ENCODE measurements at regions not wholly inside any gene's neighbourhood (a gene's known extent, or its start where the extent isn't known, plus 50 kb on each side); places are given as distances from the start of the nearest gene placed in this dataset.

DNA sequence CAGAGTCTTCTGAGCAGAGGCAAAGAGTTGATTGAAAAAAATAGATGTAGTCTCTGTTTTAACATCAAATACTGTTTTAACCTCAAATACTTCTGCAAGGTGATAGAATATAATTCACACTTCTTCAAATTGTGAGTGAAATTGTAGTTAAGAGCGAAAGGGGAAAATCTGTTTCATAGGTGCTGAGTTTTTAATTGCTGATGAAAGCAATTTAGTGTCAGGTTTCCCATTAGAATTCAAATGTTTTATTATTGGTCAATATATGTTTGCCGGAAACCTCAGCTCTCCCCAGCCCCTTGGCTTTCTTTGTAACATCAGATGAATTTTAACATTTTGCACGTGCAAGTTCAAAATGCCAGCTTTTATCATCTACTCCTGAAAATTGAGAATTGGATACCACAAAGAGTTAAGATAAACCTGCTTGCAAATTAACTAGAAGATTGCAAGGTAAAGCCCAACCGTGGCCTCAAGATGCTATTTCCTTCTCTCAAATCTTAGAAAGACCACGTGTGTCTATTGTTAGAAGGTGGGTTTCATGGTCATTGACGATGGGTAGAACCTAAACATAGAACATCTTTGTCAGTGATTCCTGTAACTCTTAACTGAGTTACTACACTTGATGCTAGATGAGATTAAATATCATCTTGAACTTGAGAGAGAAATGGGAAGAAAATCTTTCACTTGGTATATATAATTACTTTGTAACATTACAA, 1824.2 kb upstream of the TENM3 start:
- in situ Hi-C loops (cut with HindIII; ENCODE audit: low pct_unique_long_range_greater_than_20kb, low sequenced_read_pairs), result no loop called here
- TF ChIP-seq JUND (IDR thresholded peaks at IDR 0.05; ENCODE audit: low read depth), result no peak
- no peak for DNase-seq (ENCODE audit: low read depth in 1 of 2, low spot score in 1 of 2)

DNA sequence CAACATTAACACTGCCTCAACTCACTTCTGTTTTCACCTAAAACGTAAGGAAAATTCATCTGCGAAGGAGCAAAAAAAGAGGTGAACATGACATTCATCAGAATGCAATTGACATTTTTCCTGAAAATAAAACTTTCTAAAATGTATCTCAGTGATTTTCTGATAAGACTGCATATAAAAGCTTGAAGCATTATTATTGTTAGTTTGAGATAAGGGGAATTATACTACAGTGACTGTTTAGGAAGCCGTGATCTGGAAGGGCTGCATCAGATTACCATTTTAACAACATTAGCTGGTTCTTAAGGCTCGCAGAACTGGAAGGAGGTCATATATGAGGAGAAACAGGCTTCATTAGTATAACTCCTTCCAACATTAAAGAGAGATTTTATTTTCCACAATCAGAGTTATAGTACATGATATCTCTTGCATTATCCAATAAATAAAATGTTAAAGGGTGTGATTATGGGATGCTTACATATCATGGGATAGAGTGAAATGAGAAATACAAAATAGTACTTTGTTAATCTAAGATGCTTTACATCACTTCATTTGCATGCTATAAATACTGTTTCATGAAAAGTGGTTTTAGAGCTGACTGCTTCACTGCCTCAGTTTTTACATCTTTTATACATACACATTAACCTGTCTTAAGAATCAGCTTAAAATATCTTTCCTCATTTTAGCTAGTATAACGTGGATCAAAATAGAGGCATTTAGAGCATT, 1820.1 kb upstream of the TENM3 start:
- in situ Hi-C loops (cut with HindIII; ENCODE audit: low pct_unique_long_range_greater_than_20kb, low sequenced_read_pairs), result no loop called here
- TF ChIP-seq JUND (IDR thresholded peaks at IDR 0.05; ENCODE audit: low read depth), result no peak
- DNase-seq (ENCODE audit: low read depth in 1 of 2, low spot score in 1 of 2), result no peak

DNA sequence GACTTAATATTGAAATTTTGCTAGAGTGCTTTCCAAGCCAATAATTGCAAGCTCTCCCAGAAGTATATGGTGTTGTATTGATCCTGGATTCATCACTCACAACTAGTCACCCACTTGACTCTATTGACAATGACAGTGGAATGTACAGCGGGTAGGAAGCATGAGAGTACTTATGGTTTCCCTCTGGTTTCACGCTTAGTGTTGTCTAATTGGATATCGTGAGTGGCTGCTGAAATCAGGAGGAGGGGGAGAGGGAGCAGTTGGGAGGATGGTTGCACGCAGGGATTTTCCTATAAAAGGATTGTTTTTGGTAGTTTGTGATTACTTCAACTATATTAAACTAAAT, 1819.5 kb upstream of the TENM3 start:
- TF ChIP-seq JUND (IDR thresholded peaks at IDR 0.05; ENCODE audit: low read depth), result no peak
- in situ Hi-C loops (cut with HindIII; ENCODE audit: low pct_unique_long_range_greater_than_20kb, low sequenced_read_pairs), result no loop called here
- DNase-seq (ENCODE audit: low read depth in 1 of 2, low spot score in 1 of 2), result no peak

DNA sequence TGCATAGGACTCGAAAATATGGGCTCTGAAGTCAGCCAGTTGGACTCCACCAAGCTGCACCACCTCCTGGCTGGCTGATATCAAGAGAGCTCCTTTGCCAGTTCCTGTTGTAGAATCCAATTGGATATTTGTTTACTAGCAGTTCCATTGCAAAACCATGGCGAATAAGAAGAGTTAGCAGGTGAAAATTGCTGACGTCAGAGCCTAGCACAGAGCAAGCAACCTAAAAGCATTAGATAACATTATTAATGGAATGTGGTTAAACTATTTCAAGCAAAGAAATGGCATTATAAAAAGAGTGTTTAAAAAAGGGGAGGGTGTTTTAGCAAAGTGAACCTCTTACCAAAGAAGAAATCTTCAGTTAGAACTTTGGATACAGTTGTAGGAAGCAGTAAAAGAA, 1816.3 kb upstream of the TENM3 start:
- in situ Hi-C loops (cut with HindIII; ENCODE audit: low pct_unique_long_range_greater_than_20kb, low sequenced_read_pairs), result no loop called here
- no peak for TF ChIP-seq JUND (IDR thresholded peaks at IDR 0.05; ENCODE audit: low read depth)
- no peak for DNase-seq (ENCODE audit: low read depth in 1 of 2, low spot score in 1 of 2)

DNA sequence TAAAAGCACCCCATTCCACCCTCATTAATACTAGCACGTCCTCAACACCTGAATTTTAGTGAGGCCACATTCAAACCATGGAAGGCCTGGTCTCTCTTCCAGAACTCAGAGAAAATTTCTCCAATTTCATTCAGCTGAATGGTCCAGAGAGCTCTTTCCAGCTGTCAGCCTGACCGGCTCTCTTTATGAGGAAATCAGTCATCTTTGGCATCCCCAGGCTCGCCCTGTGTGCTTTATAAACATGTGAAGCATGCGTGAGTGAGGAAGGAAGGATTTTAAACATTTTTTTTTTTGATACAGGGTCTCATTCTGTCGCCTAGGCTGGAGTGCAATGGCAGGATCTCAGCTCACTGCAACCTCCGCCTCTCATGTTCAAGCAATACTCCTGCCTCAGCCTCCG, 1812.9 kb upstream of the TENM3 start:
- DNase-seq (ENCODE audit: low read depth in 1 of 2, low spot score in 1 of 2), result no peak
- no peak for TF ChIP-seq JUND (IDR thresholded peaks at IDR 0.05; ENCODE audit: low read depth)
- in situ Hi-C loops (cut with HindIII; ENCODE audit: low pct_unique_long_range_greater_than_20kb, low sequenced_read_pairs), result no loop called here

DNA sequence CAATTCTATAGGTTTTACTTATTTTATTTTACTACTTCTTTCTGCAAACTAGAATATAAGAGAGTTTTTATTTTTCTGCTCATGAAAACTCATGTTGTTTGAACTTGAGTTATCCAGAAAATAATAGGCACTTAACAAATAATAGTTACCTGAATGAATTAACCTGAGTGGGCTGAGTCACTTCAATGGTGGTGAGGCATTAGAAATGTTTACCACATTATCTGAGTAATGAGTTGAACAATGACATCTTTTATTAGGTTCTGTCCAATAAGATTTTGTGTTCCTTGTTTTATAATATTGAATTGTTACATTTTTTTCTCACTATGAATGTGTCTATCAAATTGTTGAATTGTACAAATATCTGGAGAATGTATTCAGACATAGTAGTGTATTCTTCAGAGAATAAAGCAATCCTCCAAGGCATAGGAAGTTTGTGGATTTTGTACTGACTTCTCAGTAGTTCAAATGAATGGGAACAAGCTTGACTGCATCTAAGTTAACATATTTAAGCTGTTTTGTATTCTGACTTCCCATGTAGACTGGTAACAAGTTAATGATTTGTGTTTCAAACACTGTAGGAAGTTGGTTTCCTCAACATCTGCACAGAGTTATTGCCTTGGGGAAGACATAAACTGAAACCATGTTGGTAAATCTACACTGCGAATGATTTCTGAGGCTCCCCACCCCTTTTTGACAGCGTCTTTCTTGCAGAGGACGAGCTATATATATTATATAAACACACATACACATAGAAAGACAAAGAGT, 1808.9 kb upstream of the TENM3 start:
- DNase-seq (ENCODE audit: low read depth in 1 of 2, low spot score in 1 of 2), result no peak
- no peak for TF ChIP-seq JUND (IDR thresholded peaks at IDR 0.05; ENCODE audit: low read depth)
- in situ Hi-C loops (cut with HindIII; ENCODE audit: low pct_unique_long_range_greater_than_20kb, low sequenced_read_pairs), result no loop called here

DNA sequence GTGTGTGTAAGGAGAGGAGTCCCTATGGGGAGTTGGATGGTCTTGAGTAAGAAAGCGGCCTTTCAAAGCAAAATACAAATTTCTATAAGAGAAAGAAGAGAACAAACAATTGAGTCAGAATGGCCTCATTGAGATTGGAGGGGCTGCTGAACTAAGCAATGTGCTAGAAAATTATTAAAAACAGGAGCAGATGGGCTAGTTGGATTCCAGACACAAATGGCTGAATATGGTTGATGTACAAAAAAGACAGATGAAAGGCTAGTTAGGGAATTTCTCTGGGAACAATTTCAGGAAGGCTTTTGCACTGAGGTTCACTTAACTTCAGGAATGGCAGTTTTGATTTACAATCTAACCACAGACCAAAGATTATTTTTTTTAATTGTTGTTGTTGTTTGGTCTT, 1806.8 kb upstream of the TENM3 start:
- TF ChIP-seq JUND (IDR thresholded peaks at IDR 0.05; ENCODE audit: low read depth), result no peak
- DNase-seq (ENCODE audit: low read depth in 1 of 2, low spot score in 1 of 2), result no peak
- in situ Hi-C loops (cut with HindIII; ENCODE audit: low pct_unique_long_range_greater_than_20kb, low sequenced_read_pairs), result no loop called here

DNA sequence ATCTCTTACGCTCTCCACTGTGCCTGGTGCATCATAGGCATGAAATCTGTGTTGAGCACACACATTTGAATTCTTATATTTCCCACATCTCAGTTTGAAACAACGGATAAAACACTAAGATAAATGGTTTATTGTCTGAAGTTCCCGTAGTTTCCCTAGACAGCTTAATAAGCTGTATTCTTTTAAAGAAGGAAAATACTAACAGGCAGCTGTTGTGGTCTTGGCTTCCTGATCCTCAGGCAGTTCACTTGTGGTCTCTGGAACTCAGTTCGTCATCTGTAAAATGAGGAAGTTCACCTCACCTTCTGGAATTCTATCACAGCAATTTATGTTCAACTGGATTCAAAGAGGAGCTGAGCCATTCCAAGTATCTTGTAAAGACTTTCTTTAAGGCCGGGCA, 1805.6 kb upstream of the TENM3 start:
- no peak for TF ChIP-seq JUND (IDR thresholded peaks at IDR 0.05; ENCODE audit: low read depth)
- DNase-seq (ENCODE audit: low read depth in 1 of 2, low spot score in 1 of 2), result no peak

DNA sequence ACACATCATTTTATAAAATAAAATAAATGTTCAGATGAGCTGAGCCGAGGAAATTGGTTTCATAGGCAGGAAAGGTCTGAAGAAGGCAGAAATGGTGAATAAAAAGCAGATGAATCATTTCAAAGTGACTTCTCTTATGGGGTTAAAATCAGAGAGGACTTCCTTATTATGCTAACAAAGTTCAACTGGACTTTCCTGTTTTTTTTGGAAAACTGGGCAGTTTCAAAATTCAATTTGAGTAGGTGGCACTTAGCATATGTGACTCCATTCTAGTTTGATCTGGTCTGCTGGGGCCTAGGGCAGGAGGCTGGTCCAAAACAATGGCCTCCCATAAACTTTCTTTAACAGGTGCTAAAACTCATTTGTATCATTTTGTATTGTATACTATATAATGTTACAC, 1794.9 kb upstream of the TENM3 start:
- no peak for TF ChIP-seq JUND (IDR thresholded peaks at IDR 0.05; ENCODE audit: low read depth)
- in situ Hi-C loops (cut with HindIII; ENCODE audit: low pct_unique_long_range_greater_than_20kb, low sequenced_read_pairs), result no loop called here

More for the DNA sequence above, 1805.6 kb upstream of the TENM3 start:
- in situ Hi-C loops (cut with HindIII; ENCODE audit: low pct_unique_long_range_greater_than_20kb, low sequenced_read_pairs), result no loop called here

DNA sequence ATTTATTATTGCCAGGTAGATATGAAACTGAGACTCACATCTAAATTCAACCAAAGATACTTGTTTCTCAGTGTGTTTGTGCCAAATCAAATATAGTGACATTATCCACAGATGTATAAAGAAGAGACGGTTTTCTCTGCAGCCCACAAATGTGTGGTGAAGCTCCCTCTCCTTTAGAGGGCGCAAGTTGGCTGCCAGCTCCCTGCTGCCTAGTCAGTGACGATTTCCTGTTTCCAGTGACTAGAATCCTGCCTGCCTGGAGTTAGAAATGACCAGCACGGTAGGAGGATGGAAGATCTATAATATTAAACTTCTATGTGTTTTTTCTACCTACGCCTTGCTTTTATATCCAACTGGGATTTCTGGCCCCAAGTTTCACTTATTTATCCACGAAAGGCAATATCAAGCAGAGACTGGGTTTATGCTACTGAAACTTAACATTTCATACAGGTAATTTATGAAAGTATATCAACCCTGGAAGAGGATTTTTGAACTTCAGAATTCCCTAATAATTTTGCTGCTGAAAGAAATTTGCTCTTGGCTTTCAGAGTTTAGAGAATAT, 1793.7 kb upstream of the TENM3 start:
- peak; percentile 3 to 62 for DNase-seq (ENCODE audit: low read depth in 1 of 2, low spot score in 1 of 2)
- in situ Hi-C loops (cut with HindIII; ENCODE audit: low pct_unique_long_range_greater_than_20kb, low sequenced_read_pairs), result no loop called here
- TF ChIP-seq JUND (IDR thresholded peaks at IDR 0.05; ENCODE audit: low read depth), result no peak

More for the DNA sequence above, 1794.9 kb upstream of the TENM3 start:
- no peak for DNase-seq (ENCODE audit: low read depth in 1 of 2, low spot score in 1 of 2)

DNA sequence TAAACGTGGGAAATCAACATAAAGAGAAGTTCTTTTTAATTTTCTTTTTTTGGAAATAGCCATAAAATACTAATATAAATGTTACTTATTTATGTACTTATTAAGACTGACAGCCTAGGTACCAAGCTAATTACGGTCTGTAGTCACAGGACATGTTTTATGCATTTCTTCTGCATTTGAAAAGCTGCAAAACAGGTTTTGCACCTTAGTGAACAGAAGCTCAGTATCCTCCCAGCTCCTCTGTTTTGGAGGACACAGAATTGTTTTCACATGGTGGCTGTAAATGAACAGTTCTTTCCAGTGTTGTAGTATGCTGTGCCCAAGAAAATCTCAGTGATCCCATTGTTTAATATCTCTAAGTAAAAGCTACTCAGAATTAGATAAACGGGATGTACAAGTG, 1788.0 kb upstream of the TENM3 start:
- peak in 1 of 2 experiments; percentile 57 for DNase-seq (ENCODE audit: low read depth in 1 of 2, low spot score in 1 of 2)
- TF ChIP-seq JUND (IDR thresholded peaks at IDR 0.05; ENCODE audit: low read depth), result no peak
- in situ Hi-C loops (cut with HindIII; ENCODE audit: low pct_unique_long_range_greater_than_20kb, low sequenced_read_pairs), result no loop called here

DNA sequence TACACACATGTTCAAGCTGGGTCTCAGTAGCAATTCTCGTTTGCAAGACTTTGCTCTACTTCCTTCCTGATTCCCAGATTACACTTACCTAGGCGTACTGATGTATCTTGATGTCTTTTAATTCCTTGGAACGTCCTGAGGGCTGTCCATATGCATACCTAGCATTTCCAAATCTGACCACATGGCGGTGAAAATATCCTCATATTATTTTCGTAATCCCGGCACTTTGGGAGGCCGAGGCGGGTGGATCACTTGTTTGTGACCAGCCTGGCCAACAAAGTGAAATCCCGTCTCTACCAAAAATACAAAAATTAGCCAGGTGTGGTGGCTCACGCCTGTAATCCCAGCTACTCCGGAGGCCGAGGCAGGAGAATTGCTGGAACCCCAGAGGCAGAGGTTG, 1786.3 kb upstream of the TENM3 start:
- DNase-seq (ENCODE audit: low read depth in 1 of 2, low spot score in 1 of 2), result peak in 1 of 2 experiments; percentile 36
- in situ Hi-C loops (cut with HindIII; ENCODE audit: low pct_unique_long_range_greater_than_20kb, low sequenced_read_pairs), result no loop called here
- no peak for TF ChIP-seq JUND (IDR thresholded peaks at IDR 0.05; ENCODE audit: low read depth)

DNA sequence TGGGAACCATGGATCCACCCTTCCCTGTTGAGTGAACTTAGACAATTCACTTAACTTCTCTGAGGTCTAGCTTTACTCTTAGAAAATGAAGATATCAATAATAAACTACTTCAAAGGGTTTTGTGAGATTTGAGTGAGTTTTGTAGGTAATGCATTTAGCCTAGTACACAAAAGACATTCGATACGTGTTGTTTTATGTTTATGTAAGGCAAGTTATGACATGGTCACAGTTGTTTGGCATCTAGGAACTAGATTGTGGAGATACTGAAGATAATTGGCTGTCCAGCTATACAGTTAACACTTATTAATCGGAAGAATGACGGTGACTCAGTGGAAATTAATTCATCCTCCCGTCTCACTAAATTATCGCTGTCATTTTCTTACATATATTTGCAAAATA, 1781.1 kb upstream of the TENM3 start:
- DNase-seq (ENCODE audit: low read depth in 1 of 2, low spot score in 1 of 2), result no peak
- in situ Hi-C loops (cut with HindIII; ENCODE audit: low pct_unique_long_range_greater_than_20kb, low sequenced_read_pairs), result no loop called here
- no peak for TF ChIP-seq JUND (IDR thresholded peaks at IDR 0.05; ENCODE audit: low read depth)
